ENCODE measurements at regions not wholly inside any gene's neighbourhood (a gene's known extent, or its start where the extent isn't known, plus 50 kb on each side); places are given as distances from the start of the nearest gene placed in this dataset.

DNA sequence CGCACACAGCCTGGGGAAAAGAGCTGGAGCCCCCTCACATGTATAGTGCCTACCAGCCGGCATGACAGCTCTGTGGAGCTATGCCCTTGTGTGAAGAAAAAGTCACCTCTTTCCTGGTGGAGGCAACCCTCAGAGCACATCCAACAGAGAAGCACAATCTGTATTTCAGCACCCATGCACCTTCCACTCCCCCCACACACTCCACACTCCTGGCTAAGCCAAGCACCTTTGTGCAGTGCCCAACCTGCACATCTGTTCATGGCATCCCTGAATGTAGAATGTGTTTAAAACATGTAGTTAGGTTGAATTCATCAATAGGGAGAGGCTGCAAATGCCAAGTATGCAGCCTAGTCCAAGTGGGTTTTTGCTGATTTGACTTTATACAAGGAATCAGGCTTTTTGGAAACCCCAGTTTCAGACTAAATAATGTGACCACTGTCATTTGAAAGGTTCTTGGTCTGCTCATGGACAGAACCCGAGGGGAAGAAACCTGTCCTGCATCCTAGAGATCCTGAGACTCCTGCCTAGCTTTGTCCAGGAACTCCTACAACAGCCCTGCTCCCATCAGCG is 197.1 kb downstream of the TOMM20 start:
- TF ChIP-seq CTCF (IDR thresholded peaks at IDR 0.05; ENCODE audit: insufficient read depth, low read length) (no peak), SPI1 (IDR thresholded peaks at IDR 0.05; ENCODE audit: borderline replicate concordance, low read depth) (no peak), POLR2AphosphoS5 (IDR thresholded peaks at IDR 0.05; ENCODE audit: low read depth) (no peak), GABPA (IDR thresholded peaks at IDR 0.05; ENCODE audit: low read depth) (no peak)

Data from HL-60 (cell line).